Naive thymus-derived CD8-positive, alpha-beta T cell (primary cell): ENCODE measurements at regions not wholly inside any gene's neighbourhood (a gene's known extent, or its start where the extent isn't known, plus 50 kb on each side); places are given as distances from the start of the nearest gene placed in this dataset.
A peak's percentile ranks its signal among the peaks of the same experiment; 100 is the strongest.
"Not testable (repeated sequence)": the region's sequence is repeated elsewhere in the genome, so short reads cannot be mapped to it uniquely, and the experiment has no call there.

Experiments used
- ATAC-seq, 2 donors: fragments of 150-1000 bp; cut with Tn5 transposase in 1 of 2; sonication (Bioruptor Pico), chemical (Tn5 transposase) in 1 of 2; 1 replicate in 1 of 2; 2 replicates in 1 of 2; pipeline ENCODE4 v1.10.0; 2021; ENCODE audit warnings: mild to moderate bottlenecking in 2 of 2, moderate library complexity in 2 of 2
- POLR2A ChIA-PET: fragments of 350-600 bp; sonication (Branson Sonifier 250); formaldehyde crosslinking; loops from one replicate; lab custom pipeline; 2021; ENCODE audit warnings: antibody characterized with exemption; lab: Charles Lee
- DNase-seq, 10 donors: peaks; one replicate each; pipeline versions ENCODE4 v3.0.0 to v3.0.0-alpha.2; 2020 to 2022
- H3K27ac Mint-ChIP-seq, 10 donors: one replicate each; pipeline ENCODE4 v1.8.0; 2020 to 2022; ENCODE audit warnings: mild to moderate bottlenecking in 10 of 10, mixed read lengths in 10 of 10, moderate library complexity in 4 of 10, inconsistent platforms in 1 of 10
- H3K27me3 Mint-ChIP-seq, 5 donors: one replicate each; pipeline ENCODE4 v1.8.0; 2021 to 2022; ENCODE audit warnings: mixed read lengths in 5 of 5
- H3K36me3 Mint-ChIP-seq, 3 donors: one replicate each; pipeline ENCODE4 v1.8.0; 2020 to 2022; ENCODE audit warnings: mixed read lengths in 3 of 3, mild to moderate bottlenecking in 2 of 3, inconsistent platforms in 1 of 3
- H3K4me1 Mint-ChIP-seq, 4 donors: one replicate each; pipeline ENCODE4 v1.8.0; 2021 to 2022; ENCODE audit warnings: mixed read lengths in 4 of 4
- H3K4me3 Mint-ChIP-seq, 10 donors: one replicate each; pipeline ENCODE4 v1.8.0; 2020 to 2022; ENCODE audit warnings: mild to moderate bottlenecking in 10 of 10, mixed read lengths in 10 of 10, moderate library complexity in 6 of 10, inconsistent platforms in 1 of 10
- H3K9me3 Mint-ChIP-seq, 9 donors: one replicate each; pipeline ENCODE4 v1.8.0; 2020 to 2022; ENCODE audit warnings: mixed read lengths in 9 of 9, mild to moderate bottlenecking in 3 of 9, inconsistent platforms in 1 of 9, moderate library complexity in 1 of 9

DNA sequence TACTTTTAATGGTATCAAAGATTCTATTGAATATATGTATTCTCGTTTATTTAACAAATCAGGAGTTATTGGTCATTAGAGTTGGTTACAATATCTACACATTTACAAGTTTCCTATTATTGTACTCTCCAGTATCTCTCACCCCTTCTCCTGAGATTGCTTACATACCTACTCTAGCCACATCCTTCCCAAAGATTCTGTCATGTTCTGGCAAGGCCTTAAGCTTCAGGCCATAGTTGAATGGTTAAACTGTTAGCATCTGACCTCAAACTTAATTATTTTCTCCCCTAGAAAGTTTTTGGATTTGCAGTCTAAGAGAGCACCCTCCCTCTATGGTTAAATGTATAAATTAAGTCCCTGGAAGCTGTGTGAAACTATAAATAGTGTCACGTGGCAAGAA lies 784.2 kb downstream of the GLUD2 start:
- Mint-ChIP-seq H3K4me1 (no peaks in the 10 kb centered on the region), H3K36me3 (no peaks in the 10 kb centered on the region), H3K4me3 (no peak overlapping the region), H3K27ac (no peak overlapping the region), H3K27me3 (no peaks in the 10 kb centered on the region), H3K9me3 (peaks cover 0 to 5% (median 0%) of the 10 kb centered on the region in 9 donors)
- ATAC-seq (no peak), DNase-seq (no peak)
- POLR2A ChIA-PET: no interaction called here

DNA sequence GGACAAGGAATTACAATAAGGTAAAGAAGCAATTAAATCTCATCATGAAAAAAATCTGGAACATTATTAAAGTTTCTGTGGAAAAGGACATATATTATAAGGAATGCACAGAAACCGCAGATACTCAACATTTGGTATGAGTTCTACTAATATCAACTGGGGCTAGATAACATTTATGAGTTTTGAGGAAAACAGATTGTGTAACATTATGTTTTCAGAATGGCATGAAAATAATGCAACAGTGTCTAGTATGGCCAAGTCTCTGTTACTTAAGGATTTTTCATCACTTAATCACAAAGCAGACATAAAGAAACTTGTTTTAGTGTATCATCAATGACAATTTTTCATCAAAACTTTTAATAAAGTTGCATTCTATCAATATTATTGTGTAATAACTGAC lies 785.0 kb downstream of the GLUD2 start:
- no peak for ATAC-seq
- Mint-ChIP-seq H3K4me1 (no peaks in the 10 kb centered on the region), H3K27ac (no peak overlapping the region), H3K36me3 (no peaks in the 10 kb centered on the region), H3K27me3 (no peaks in the 10 kb centered on the region), H3K4me3 (no peak overlapping the region), H3K9me3 (peaks cover 0 to 5% (median 0%) of the 10 kb centered on the region in 9 donors)
- no peak for DNase-seq
- POLR2A ChIA-PET: no interaction called here

DNA sequence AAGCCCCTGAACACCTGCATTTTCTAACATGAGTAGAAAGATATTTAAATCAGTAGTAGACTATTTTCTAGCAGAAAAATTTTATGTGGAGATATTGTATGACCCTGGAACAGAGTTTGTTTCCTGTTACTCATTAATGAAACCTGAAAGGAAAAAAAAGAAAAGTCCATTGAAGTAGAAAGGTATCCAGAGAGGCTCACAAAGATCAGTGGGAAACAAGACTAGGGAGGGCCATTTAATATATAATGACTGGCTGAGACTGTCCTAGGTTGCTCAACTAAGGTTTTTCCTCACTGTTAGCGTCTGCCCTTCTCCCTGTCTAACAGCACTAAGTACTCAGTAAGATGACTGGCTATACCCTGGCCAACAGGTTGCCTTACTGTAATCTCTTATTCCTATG lies 788.6 kb downstream of the GLUD2 start:
- no peak for DNase-seq

DNA sequence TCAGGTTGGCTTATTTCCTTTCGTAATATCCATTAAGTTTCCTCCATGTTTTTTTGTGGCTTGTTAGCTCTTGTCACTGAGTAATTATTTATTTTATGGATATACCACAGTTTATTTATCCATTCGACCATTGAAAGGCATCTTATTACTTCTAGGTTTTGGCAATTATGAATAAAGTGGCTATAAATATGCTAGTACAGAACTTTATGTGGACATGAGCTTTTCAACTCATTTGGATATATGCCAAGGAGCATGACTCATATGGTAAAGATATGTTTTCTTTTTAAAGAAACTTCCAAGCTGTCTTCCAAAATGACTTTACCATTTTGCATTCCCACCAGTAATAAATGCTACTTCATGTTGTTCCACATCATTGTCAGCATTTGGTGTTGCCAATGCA lies 803.6 kb downstream of the GLUD2 start:
- no peaks in the 10 kb centered on the region for H3K4me1 Mint-ChIP-seq
- DNase-seq (no peak), ATAC-seq (no peak)
- no peak overlapping the region for H3K27ac Mint-ChIP-seq
- H3K27me3 Mint-ChIP-seq: no peaks in the 10 kb centered on the region
- H3K4me3 Mint-ChIP-seq: no peak overlapping the region
- H3K36me3 Mint-ChIP-seq: no peaks in the 10 kb centered on the region
- no peaks in the 10 kb centered on the region for H3K9me3 Mint-ChIP-seq
- POLR2A ChIA-PET: no interaction called here

More for the DNA sequence above, 788.6 kb downstream of the GLUD2 start:
- Mint-ChIP-seq H3K9me3 (peaks cover 0 to 5% (median 0%) of the 10 kb centered on the region in 9 donors), H3K4me3 (no peak overlapping the region), H3K36me3 (no peaks in the 10 kb centered on the region), H3K4me1 (no peaks in the 10 kb centered on the region), H3K27me3 (no peaks in the 10 kb centered on the region), H3K27ac (no peak overlapping the region)
- no peak for ATAC-seq
- POLR2A ChIA-PET: no interaction called here

DNA sequence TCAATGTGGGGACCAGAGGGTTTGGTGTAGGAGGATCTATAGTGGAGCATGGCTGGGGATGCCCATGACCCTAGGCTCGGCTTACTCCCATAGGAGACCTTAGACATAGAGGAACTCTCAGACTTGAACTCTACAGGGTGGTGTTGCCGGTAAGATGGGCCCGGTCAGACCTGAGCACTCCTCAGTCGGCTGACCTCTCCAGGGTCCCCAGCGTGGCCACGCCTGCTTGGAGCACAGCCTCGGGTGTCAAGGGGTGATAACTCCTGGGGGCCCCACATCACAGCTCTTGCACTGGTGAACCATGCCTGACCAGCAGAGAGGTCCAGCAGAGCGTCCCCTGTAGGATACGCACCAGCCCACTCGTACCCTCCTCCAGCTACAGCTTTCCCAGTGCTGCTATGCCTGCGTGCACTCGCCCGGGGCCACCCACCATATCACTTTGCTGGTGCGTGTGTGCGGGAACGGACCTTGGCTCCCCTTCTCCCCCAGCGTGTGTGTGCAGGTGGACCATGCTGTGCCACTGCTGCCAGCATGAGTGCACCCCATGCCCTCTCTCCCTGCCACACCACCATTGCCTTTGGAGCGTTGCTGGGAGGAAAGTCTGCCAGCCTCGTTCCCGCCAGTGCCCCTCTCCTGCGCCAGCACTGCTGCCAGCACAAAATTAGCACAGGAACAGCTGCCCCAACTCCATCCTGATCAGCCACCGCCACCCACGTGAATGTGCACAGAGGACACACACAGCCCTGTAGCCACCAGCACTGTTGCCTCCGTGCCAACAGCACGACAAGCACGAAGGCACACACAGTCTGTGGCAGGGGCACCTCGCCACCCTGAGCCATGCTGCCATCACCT lies 806.6 kb downstream of the GLUD2 start:
- ATAC-seq (no peak), DNase-seq (peak in 1 of 10 donors; percentile 26)
- H3K9me3 Mint-ChIP-seq: no peaks in the 10 kb centered on the region
- POLR2A ChIA-PET: no interaction called here
- H3K27me3 Mint-ChIP-seq: no peaks in the 10 kb centered on the region
- no peaks in the 10 kb centered on the region for H3K36me3 Mint-ChIP-seq
- no peaks in the 10 kb centered on the region for H3K4me1 Mint-ChIP-seq
- H3K27ac Mint-ChIP-seq: no peak overlapping the region
- H3K4me3 Mint-ChIP-seq: no peak overlapping the region

DNA sequence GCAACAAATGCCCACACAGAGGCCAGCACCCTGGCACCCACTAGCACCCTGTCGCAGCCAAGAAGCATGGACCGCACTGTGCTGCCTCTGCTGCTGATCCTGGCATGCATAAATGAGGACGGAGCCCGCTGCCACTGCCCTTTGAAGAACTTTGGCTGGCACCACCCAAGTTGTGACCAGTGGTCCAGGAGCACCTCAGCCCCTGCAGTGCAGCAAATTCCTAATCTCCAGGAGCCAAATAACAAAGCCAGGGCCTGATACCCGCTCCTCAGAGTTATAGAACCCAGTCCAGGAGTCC lies 807.2 kb downstream of the GLUD2 start:
- POLR2A ChIA-PET: no interaction called here
- Mint-ChIP-seq H3K27ac (no peak overlapping the region), H3K36me3 (no peaks in the 10 kb centered on the region), H3K4me1 (no peaks in the 10 kb centered on the region), H3K9me3 (no peaks in the 10 kb centered on the region), H3K4me3 (no peak overlapping the region), H3K27me3 (no peaks in the 10 kb centered on the region)
- ATAC-seq: no peak
- DNase-seq: no peak

DNA sequence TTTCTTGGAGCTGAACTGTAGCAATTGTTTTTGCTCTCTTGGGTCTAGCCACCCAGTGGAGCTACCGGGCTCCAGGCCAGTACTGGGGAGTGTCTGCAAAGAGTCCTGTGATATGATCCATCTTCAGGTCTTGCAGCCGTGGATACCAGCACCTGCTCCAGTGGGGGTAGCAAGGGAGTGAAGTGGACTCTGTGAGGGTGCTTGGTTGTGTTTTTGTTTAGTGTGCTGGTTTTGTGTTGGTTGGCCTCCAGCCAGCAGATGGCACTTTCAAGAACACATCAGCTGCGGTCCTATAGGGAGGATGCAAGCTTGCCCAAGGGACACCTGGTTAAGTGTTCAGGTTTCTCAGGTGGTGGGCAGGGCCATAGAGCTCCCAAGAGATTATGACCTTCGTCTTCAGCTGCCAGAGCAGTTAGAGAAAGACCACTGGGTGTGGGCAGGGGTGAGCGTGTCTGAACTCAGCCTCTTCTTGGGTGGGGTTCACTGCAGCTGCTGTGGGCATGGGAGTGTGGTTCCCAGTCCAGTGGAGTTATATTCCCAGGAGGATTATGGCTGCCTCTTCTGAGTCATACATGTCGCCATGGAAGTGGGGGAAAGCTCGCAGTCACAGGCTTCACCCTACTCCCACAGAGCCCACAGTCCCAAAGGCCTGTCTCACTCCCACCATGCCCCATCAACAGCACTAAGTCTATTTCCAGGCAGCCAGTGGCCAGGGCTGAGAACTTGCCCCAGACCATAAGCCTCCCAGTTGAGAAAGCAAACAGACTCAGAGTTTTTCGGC lies 811.6 kb downstream of the GLUD2 start:
- DNase-seq: no peak
- H3K27ac Mint-ChIP-seq: no peak overlapping the region
- H3K27me3 Mint-ChIP-seq: no peaks in the 10 kb centered on the region
- POLR2A ChIA-PET: no interaction called here
- H3K4me3 Mint-ChIP-seq: no peak overlapping the region
- no peak for ATAC-seq
- H3K36me3 Mint-ChIP-seq: no peaks in the 10 kb centered on the region
- H3K4me1 Mint-ChIP-seq: no peaks in the 10 kb centered on the region
- peaks cover 0 to 3% (median 0%) of the 10 kb centered on the region in 9 donors for H3K9me3 Mint-ChIP-seq

DNA sequence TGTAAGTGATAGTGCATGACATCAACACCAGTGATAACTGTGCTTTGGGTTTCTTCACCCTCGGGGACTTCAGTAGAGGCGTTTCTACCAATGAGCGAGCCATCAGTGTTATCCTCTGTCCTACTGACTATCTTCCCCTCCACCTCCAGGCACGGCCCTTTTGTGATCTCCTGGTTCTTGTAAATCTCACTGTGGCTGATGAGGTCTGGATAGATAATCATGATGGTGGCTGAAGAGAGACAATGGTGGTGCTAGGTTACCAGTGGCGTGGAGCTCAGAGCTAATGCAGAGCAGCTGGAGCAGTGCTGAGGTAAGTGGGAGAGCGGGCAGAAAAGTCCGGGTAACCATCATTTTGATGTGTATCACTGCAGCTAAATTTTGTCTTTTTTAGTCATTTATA lies 816.6 kb downstream of the GLUD2 start:
- Mint-ChIP-seq H3K9me3 (peaks cover 0 to 3% (median 0%) of the 10 kb centered on the region in 9 donors), H3K36me3 (no peaks in the 10 kb centered on the region), H3K27me3 (no peaks in the 10 kb centered on the region), H3K4me3 (no peak overlapping the region), H3K27ac (peak overlapping the region in 1 of 10 donors; percentile 38), H3K4me1 (no peaks in the 10 kb centered on the region)
- DNase-seq (no peak), ATAC-seq (no peak)
- POLR2A ChIA-PET: no interaction called here

DNA sequence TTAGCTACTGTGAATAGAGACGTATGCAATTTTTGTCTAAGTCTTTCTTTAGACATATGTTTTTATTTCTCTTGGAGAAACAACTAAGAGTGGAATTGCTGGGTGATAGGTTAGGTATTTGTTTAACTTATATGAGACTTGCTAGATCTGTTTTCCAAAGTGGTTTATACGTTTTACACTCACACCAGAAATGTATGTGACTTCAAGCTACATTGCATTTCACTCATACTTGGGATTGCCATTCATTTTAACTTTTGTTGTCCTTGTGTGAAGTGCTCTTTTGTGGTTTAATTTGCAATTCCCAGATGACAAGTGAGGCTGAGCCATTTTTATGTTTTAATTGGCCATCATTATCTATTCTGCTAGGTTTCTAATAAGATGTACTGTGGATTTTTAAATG lies 817.2 kb downstream of the GLUD2 start:
- Mint-ChIP-seq H3K9me3 (peaks cover 0 to 3% (median 0%) of the 10 kb centered on the region in 9 donors), H3K27me3 (no peaks in the 10 kb centered on the region), H3K36me3 (no peaks in the 10 kb centered on the region), H3K4me1 (no peaks in the 10 kb centered on the region), H3K4me3 (no peak overlapping the region), H3K27ac (no peak overlapping the region)
- ATAC-seq (no peak), DNase-seq (no peak)
- POLR2A ChIA-PET: no interaction called here

DNA sequence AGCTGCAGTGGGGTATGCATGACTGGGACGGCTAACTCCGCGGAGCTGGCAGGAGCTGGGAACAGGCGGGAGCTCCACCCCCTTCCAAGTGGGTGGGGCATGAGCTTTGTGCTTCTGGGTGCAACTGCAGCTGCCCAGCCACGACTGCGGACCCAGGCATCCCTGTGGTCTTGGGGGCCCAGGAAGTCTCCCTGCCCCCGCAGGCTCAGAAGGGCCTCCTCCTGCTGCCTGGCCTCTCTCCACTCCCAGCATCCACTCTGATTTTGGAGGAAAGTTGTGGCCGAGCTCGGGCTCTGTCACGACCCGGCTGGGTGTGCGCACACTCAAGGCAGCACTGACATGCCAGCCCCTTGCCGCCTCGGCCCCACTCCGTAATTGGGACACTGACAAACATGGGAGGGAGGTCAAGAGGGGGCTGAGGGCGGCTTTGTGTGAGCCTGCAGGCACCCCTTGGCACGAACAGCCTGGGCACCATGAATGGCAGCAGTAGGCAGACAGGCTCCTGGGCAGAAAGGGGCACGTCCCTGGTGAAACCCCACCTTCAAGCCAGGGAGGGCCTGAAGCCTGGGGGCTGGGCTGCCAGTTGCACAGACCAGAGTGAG lies 822.6 kb downstream of the GLUD2 start:
- Mint-ChIP-seq H3K36me3 (no peaks in the 10 kb centered on the region), H3K27me3 (no peaks in the 10 kb centered on the region), H3K27ac (no peak overlapping the region), H3K4me1 (no peaks in the 10 kb centered on the region), H3K4me3 (no peak overlapping the region), H3K9me3 (peaks cover 0 to 3% (median 0%) of the 10 kb centered on the region in 9 donors)
- ATAC-seq (no peak), DNase-seq (no peak)
- POLR2A ChIA-PET: no interaction called here

DNA sequence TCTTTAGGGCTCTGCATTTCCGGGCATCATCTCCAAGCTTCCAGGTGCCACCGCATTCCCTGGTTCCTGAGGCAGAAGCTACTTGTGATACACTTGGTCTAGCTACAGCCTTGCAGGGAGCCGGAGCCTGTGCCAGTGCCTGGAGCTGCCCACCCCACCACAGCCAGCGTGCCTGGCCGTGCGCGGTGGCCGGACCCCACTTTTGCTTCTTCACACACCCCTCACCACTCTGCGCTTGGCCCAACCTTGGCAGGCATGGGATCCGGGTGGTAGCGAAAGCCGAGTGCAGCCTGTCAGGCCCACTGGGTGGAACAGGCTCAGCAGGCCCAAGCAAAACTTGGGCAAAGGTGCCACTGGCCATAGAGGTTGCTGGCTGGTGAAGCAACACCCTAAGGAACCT lies 823.7 kb downstream of the GLUD2 start:
- DNase-seq: no peak
- H3K4me1 Mint-ChIP-seq: no peaks in the 10 kb centered on the region
- no peaks in the 10 kb centered on the region for H3K36me3 Mint-ChIP-seq
- ATAC-seq: no peak
- no peak overlapping the region for H3K4me3 Mint-ChIP-seq
- H3K9me3 Mint-ChIP-seq: peaks cover 0 to 3% (median 0%) of the 10 kb centered on the region in 9 donors
- POLR2A ChIA-PET: no interaction called here
- no peak overlapping the region for H3K27ac Mint-ChIP-seq
- H3K27me3 Mint-ChIP-seq: no peaks in the 10 kb centered on the region

DNA sequence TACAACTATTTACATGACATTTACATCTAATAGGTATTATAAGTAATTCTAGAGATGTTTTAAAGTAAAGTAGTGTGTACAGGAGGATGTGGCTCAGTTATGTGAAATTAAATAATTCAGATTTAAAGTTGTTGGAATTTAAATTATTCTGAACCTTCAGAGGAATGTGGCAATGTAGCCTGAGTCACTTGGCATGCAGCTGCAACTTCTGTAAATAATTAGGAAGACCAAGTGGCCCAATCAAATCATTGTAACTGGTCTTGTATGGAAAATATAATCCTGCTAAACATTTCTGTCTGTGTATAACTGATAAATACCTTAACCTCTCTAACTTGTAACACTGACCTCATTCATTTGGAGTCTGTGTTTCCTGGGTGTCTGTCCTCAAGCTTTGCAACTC lies 828.9 kb downstream of the GLUD2 start:
- POLR2A ChIA-PET: no interaction called here
- ATAC-seq (no peak), DNase-seq (no peak)
- no peaks in the 10 kb centered on the region for H3K36me3 Mint-ChIP-seq
- no peak overlapping the region for H3K4me3 Mint-ChIP-seq
- no peaks in the 10 kb centered on the region for H3K4me1 Mint-ChIP-seq
- peaks cover 0 to 4% (median 0%) of the 10 kb centered on the region in 9 donors for H3K9me3 Mint-ChIP-seq
- H3K27me3 Mint-ChIP-seq: no peaks in the 10 kb centered on the region
- no peak overlapping the region for H3K27ac Mint-ChIP-seq

DNA sequence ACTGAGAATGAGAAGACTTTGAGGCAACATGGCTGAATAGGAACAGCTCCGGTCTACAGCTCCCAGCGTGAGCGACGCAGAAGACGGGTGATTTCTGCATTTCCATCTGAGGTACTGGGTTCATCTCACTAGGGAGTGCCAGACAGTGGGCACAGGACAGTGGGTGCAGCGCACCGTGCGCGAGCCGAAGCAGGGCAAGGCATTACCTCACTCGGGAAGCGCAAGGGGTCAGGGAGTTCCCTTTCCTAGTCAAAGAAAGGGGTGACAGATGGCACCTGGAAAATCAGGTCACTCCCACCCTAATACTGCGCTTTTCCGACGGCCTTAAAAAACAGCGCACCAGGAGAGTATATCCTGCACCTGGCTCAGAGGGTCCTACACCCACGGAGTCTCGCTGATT lies 829.9 kb downstream of the GLUD2 start:
- H3K9me3 Mint-ChIP-seq, H3K27ac Mint-ChIP-seq, POLR2A ChIA-PET, H3K4me1 Mint-ChIP-seq, ATAC-seq, DNase-seq, H3K4me3 Mint-ChIP-seq, H3K36me3 Mint-ChIP-seq, H3K27me3 Mint-ChIP-seq: not testable (repeated sequence)
